WTC11 (cell line): ENCODE measurements at regions not wholly inside any gene's neighbourhood (a gene's known extent, or its start where the extent isn't known, plus 50 kb on each side); places are given as distances from the start of the nearest gene placed in this dataset.

Experiments used
- ATAC-seq: fragments of 200-7000 bp; cut with Tn5 transposase; 2 replicates; pipeline ENCODE4 v1.10.0; 2021; ENCODE audit warnings: mild to moderate bottlenecking, moderate library complexity
- CTCF ChIA-PET: fragments of 300-600 bp; sonication (Branson Sonifier 250); formaldehyde crosslinking; loops from one replicate; lab custom pipeline; 2021; ENCODE audit warnings: antibody characterized with exemption; lab: Charles Lee
- POLR2A ChIA-PET: fragments of 350-600 bp; sonication (Branson Sonifier 250); formaldehyde crosslinking; loops from one replicate; lab custom pipeline; 2021; ENCODE audit warnings: antibody characterized with exemption; lab: Charles Lee
- DNase-seq: peaks from one replicate; pipeline ENCODE4 v3.0.0; 2021; ENCODE audit warnings: low spot score
- H3K27ac Mint-ChIP-seq: 2 replicates; pipeline ENCODE4 v1.8.0; 2021; ENCODE audit warnings: mixed read lengths
- H3K27me3 Mint-ChIP-seq: 2 replicates; pipeline ENCODE4 v1.8.0; 2021; ENCODE audit warnings: low read depth, mild to moderate bottlenecking, moderate library complexity, mixed read lengths
- H3K36me3 Mint-ChIP-seq: 2 replicates; pipeline ENCODE4 v1.8.0; 2021; ENCODE audit warnings: mixed read lengths
- H3K4me1 Mint-ChIP-seq: 2 replicates; pipeline ENCODE4 v1.8.0; 2022; ENCODE audit warnings: mixed read lengths
- H3K4me3 Mint-ChIP-seq: 2 replicates; pipeline ENCODE4 v1.8.0; 2021; ENCODE audit warnings: mild to moderate bottlenecking, moderate library complexity, mixed read lengths
- H3K9me3 Mint-ChIP-seq: 2 replicates; pipeline ENCODE4 v1.8.0; 2021; ENCODE audit warnings: mixed read lengths
- AFF4 ChIP-seq: sonication (generic); formaldehyde crosslinking; IDR thresholded peaks from 2 replicates; pipeline ENCODE4 v1.8.1; 2023; ENCODE audit warnings: mild to moderate bottlenecking, missing genetic modification reagents, borderline replicate concordance
- ATF1 ChIP-seq: sonication (generic); formaldehyde crosslinking; IDR thresholded peaks from 2 replicates; pipeline ENCODE4 v1.8.1; 2023; ENCODE audit warnings: mild to moderate bottlenecking, moderate library complexity, missing genetic modification reagents
- ATF2 ChIP-seq: sonication (generic); formaldehyde crosslinking; IDR thresholded peaks from 2 replicates; pipeline ENCODE4 v1.8.1; 2022; ENCODE audit warnings: low read depth, missing genetic modification reagents, borderline replicate concordance
- CBFB ChIP-seq: sonication (generic); formaldehyde crosslinking; IDR thresholded peaks from 2 replicates; pipeline ENCODE4 v1.8.1; 2022; ENCODE audit warnings: mild to moderate bottlenecking, low read depth, missing genetic modification reagents
- CDX4 ChIP-seq: fragments of 250-450 bp; sonication (Bioruptor Pico); IDR thresholded peaks from 2 replicates; pipeline ENCODE4 v1.9.0; 2021; ENCODE audit warnings: moderate library complexity, mild to moderate bottlenecking, inconsistent platforms, borderline replicate concordance
- E2F4 ChIP-seq: sonication (generic); formaldehyde crosslinking; IDR thresholded peaks from 2 replicates; pipeline ENCODE4 v1.8.1; 2022; ENCODE audit warnings: low read depth, mild to moderate bottlenecking, moderate library complexity, missing genetic modification reagents, borderline replicate concordance
- ESRRA ChIP-seq: sonication (generic); formaldehyde crosslinking; IDR thresholded peaks from 2 replicates; pipeline ENCODE4 v1.8.1; 2022; ENCODE audit warnings: mild to moderate bottlenecking, missing genetic modification reagents, borderline replicate concordance
- FOXP4 ChIP-seq: sonication (generic); formaldehyde crosslinking; IDR thresholded peaks from 2 replicates; pipeline ENCODE4 v1.8.0; 2022; ENCODE audit warnings: mild to moderate bottlenecking, missing genetic modification reagents
- GABPB1 ChIP-seq: sonication (generic); formaldehyde crosslinking; IDR thresholded peaks from 2 replicates; pipeline ENCODE4 v1.8.1; 2023; ENCODE audit warnings: mild to moderate bottlenecking, missing genetic modification reagents
- HMGXB4 ChIP-seq: sonication (generic); formaldehyde crosslinking; IDR thresholded peaks from 2 replicates; pipeline ENCODE4 v1.8.1; 2023; ENCODE audit warnings: mild to moderate bottlenecking, moderate library complexity, missing genetic modification reagents
- MAX ChIP-seq: sonication (generic); formaldehyde crosslinking; IDR thresholded peaks from 2 replicates; pipeline ENCODE4 v1.8.0; 2022; ENCODE audit warnings: mild to moderate bottlenecking, missing genetic modification reagents
- OVOL2 ChIP-seq: fragments of 250-450 bp; sonication (Bioruptor Pico); IDR thresholded peaks from 2 replicates; pipeline ENCODE4 v1.9.0; 2021; ENCODE audit warnings: mild to moderate bottlenecking, borderline replicate concordance
- RORB ChIP-seq: fragments of 250-450 bp; sonication (Bioruptor Pico); IDR thresholded peaks from 2 replicates; pipeline ENCODE4 v1.9.0; 2021; ENCODE audit warnings: mild to moderate bottlenecking
- SP1 ChIP-seq: sonication (generic); formaldehyde crosslinking; conservative IDR thresholded peaks from 2 replicates; pipeline ENCODE4 v1.8.1; 2022; ENCODE audit warnings: missing genetic modification reagents
- TEAD4 ChIP-seq: sonication (generic); formaldehyde crosslinking; IDR thresholded peaks from 2 replicates; pipeline ENCODE4 v1.8.0; 2022; ENCODE audit warnings: mild to moderate bottlenecking, missing genetic modification reagents
- USF1 ChIP-seq: sonication (generic); formaldehyde crosslinking; IDR thresholded peaks from 2 replicates; pipeline ENCODE4 v1.8.0; 2022; ENCODE audit warnings: mild to moderate bottlenecking, missing genetic modification reagents
- ZMAT4 ChIP-seq: fragments of 250-450 bp; sonication (Bioruptor Pico); IDR thresholded peaks from 2 replicates; pipeline ENCODE4 v1.9.0; 2021; ENCODE audit warnings: mild to moderate bottlenecking
- ZNF396 ChIP-seq: fragments of 250-450 bp; sonication (Bioruptor Pico); IDR thresholded peaks from 2 replicates; pipeline ENCODE4 v1.8.0; 2021; ENCODE audit warnings: mild to moderate bottlenecking, moderate library complexity, borderline replicate concordance
- ZNF423 ChIP-seq: fragments of 250-450 bp; sonication (Bioruptor Pico); IDR thresholded peaks from 2 replicates; pipeline ENCODE4 v2.1.2; 2022; ENCODE audit warnings: mild to moderate bottlenecking, moderate library complexity
- ZNF512 ChIP-seq: sonication (generic); formaldehyde crosslinking; IDR thresholded peaks from 2 replicates; pipeline ENCODE4 v1.8.1; 2022; ENCODE audit warnings: missing genetic modification reagents, borderline replicate concordance

- TF ChIP-seq AFF4 (CRISPR knock-in tag): no peak
- no peak for TF ChIP-seq ATF1 (CRISPR knock-in tag)
- TF ChIP-seq MAX: no peak
- TF ChIP-seq ZNF512 (CRISPR knock-in tag): no peak
- TF ChIP-seq TEAD4 (CRISPR knock-in tag): no peak
- no peak for TF ChIP-seq ATF2 (CRISPR knock-in tag)
- no peak for TF ChIP-seq HMGXB4
- no peak for TF ChIP-seq OVOL2
- no peak for TF ChIP-seq ZNF423 (CRISPR knock-in tag)
- TF ChIP-seq SP1 (CRISPR knock-in tag): no peak
- TF ChIP-seq E2F4: no peak
- TF ChIP-seq, all 79 proteins: peak for 0
Measured at GRCh38 chr14:48435221-48435620, 759.8 kb upstream of the MDGA2 start (continued).

- H3K4me3 Mint-ChIP-seq: no peak overlapping the region
- ChIA-PET POLR2A (no interaction called here), CTCF (no interaction called here)
- no peaks in the 10 kb centered on the region for H3K27me3 Mint-ChIP-seq
- H3K9me3 Mint-ChIP-seq: peaks cover 15% of the 10 kb centered on the region
- no peak for DNase-seq
- H3K36me3 Mint-ChIP-seq: peaks cover 3% of the 10 kb centered on the region; the same call in 1 of the 2 replicates
- no peaks in the 10 kb centered on the region for H3K4me1 Mint-ChIP-seq
- peak; percentile 84 for ATAC-seq
- no peak overlapping the region for H3K27ac Mint-ChIP-seq
- no peak for TF ChIP-seq FOXP4
- TF ChIP-seq ZNF396 (CRISPR knock-in tag): no peak
- no peak for TF ChIP-seq ESRRA (CRISPR knock-in tag)
- no peak for TF ChIP-seq USF1 (CRISPR knock-in tag)
- no peak for TF ChIP-seq GABPB1 (CRISPR knock-in tag)
- TF ChIP-seq ZMAT4 (CRISPR knock-in tag): no peak
- TF ChIP-seq RORB (CRISPR knock-in tag): no peak
- TF ChIP-seq CDX4 (CRISPR knock-in tag): no peak
- TF ChIP-seq CBFB (CRISPR knock-in tag): no peak
Measured at GRCh38 chr14:48430805-48431204, 755.4 kb upstream of the MDGA2 start.
